MM.1S (cell line): ENCODE measurements at regions not wholly inside any gene's neighbourhood (a gene's known extent, or its start where the extent isn't known, plus 50 kb on each side); places are given as distances from the start of the nearest gene placed in this dataset.

Experiments used
- EZH2 ChIP-seq: fragments of 300-600 bp; sonication (generic); optimal IDR thresholded peaks from 2 replicates; pipeline ENCODE3; 2017; ENCODE audit warnings: low read depth, mild to moderate bottlenecking, antibody characterized with exemption, low read length, mixed read lengths
- EZH2phosphoT487 ChIP-seq: fragments of 300-600 bp; sonication (generic); IDR thresholded peaks from 2 replicates; pipeline ENCODE4 v1.6.1; 2018; ENCODE audit warnings: antibody characterized with exemption, low read length
- TF ChIP-seq, protein P1 (sequence below): fragments of 300-600 bp; sonication (generic); IDR thresholded peaks from 2 replicates; pipeline ENCODE4 v1.5.1; 2016; ENCODE audit warnings: antibody characterized with exemption, low read length, mixed read lengths

- TF ChIP-seq, protein P1, sequence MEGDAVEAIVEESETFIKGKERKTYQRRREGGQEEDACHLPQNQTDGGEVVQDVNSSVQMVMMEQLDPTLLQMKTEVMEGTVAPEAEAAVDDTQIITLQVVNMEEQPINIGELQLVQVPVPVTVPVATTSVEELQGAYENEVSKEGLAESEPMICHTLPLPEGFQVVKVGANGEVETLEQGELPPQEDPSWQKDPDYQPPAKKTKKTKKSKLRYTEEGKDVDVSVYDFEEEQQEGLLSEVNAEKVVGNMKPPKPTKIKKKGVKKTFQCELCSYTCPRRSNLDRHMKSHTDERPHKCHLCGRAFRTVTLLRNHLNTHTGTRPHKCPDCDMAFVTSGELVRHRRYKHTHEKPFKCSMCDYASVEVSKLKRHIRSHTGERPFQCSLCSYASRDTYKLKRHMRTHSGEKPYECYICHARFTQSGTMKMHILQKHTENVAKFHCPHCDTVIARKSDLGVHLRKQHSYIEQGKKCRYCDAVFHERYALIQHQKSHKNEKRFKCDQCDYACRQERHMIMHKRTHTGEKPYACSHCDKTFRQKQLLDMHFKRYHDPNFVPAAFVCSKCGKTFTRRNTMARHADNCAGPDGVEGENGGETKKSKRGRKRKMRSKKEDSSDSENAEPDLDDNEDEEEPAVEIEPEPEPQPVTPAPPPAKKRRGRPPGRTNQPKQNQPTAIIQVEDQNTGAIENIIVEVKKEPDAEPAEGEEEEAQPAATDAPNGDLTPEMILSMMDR, result no peak
- TF ChIP-seq EZH2 (no peak), EZH2phosphoT487 (no peak)
Measured at GRCh38 chr5:126168785-126169184, 254.4 kb upstream of the GRAMD2B start.
